ENCODE measurements at regions not wholly inside any gene's neighbourhood (a gene's known extent, or its start where the extent isn't known, plus 50 kb on each side); places are given as distances from the start of the nearest gene placed in this dataset.

DNA sequence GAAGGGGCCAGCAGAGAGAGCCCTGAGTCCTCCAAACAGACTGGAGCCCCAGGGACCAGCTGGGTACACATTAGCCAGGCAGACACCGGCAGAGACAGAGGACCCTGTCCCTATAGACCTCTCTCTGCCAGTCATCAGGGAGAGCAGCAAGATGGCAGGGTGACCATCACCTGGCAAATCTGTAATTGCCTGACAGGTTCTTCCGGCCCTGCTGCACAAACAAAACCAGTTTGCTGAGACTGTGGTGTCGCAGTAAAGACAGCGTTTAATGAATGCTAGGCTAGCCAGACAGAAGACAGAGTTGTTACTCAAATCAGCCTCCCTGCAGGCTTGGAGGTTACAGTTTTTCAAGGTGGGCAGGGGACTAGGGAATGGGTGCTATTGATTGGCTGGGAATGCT, 618.9 kb downstream of the NPHP4 start:
- no peak for TF ChIP-seq CTCF (IDR thresholded peaks at IDR 0.05)
- DNase-seq (no peak), ATAC-seq (no peak)
- Histone ChIP-seq H3K4me1 (ENCODE audit: low read depth) (no peaks in the 10 kb centered on the region), H3K4me3 (no peak overlapping the region), H3K36me3 (ENCODE audit: low read depth) (no peaks in the 10 kb centered on the region), H3K9me3 (peaks cover 3% of the 10 kb centered on the region)
- intact Hi-C loops (cut with DNase I, micrococcal nuclease): no loop called here

DNA sequence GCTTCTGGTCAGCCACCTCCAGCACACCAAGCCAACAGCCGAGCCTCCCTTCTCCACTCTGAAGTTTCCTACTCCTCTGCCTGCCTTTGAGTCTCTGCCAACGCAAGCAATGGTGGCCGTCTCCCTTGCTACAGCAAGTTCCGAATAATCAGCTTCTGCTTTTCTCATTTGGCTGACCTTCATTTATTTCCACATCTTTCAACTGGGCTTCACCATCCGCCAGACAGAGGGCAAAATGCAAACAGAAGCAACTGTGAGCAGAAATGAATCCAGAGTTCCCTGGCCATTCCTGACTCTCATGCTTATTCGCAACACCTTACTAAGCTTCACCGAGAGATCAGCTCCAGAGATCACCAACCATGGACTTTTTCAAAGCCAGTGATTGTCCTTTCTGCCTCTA, 621.0 kb downstream of the NPHP4 start:
- ATAC-seq: no peak
- intact Hi-C loops (cut with DNase I, micrococcal nuclease): no loop called here
- H3K4me3 ChIP-seq: no peak overlapping the region

DNA sequence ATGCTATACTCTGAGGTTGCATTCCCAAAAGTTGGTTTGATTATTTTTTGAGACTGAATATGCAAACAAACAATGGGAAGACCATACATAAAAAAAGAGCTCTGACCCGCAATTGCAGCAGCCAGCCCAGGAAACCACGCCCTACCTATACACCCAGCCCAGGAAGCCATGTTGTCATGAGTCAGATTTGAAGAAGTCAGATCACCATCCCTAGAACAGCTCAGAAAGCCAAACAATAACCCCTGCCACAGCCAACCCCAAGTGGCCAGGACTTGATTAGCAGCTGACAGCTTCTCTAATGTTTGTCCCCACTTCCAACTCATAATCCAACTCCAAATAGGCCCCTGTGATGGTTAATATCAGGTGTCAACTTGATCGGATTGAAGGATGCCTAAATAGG, 621.9 kb downstream of the NPHP4 start:
- intact Hi-C loops (cut with DNase I, micrococcal nuclease): no loop called here
- no peak for DNase-seq
- no peak overlapping the region for H3K4me3 ChIP-seq
- no peak for ATAC-seq
- peaks cover 3% of the 10 kb centered on the region for H3K9me3 ChIP-seq
- H3K4me1 ChIP-seq (ENCODE audit: low read depth): no peaks in the 10 kb centered on the region
- no peaks in the 10 kb centered on the region for H3K36me3 ChIP-seq (ENCODE audit: low read depth)
- no peak for TF ChIP-seq CTCF (IDR thresholded peaks at IDR 0.05)

More for the DNA sequence above, 621.0 kb downstream of the NPHP4 start:
- no peak for TF ChIP-seq CTCF (IDR thresholded peaks at IDR 0.05)
- Histone ChIP-seq H3K9me3 (peaks cover 3% of the 10 kb centered on the region), H3K36me3 (ENCODE audit: low read depth) (no peaks in the 10 kb centered on the region), H3K4me1 (ENCODE audit: low read depth) (no peaks in the 10 kb centered on the region)
- no peak for DNase-seq

GRCh38 chr1:5369223-5369622, 623.0 kb downstream of the NPHP4 start:
- ATAC-seq (no peak), DNase-seq (no peak)
- peaks cover 3% of the 10 kb centered on the region for H3K9me3 ChIP-seq
- no peaks in the 10 kb centered on the region for H3K36me3 ChIP-seq (ENCODE audit: low read depth)
- H3K4me3 ChIP-seq: no peak overlapping the region
- no peaks in the 10 kb centered on the region for H3K4me1 ChIP-seq (ENCODE audit: low read depth)
- TF ChIP-seq CTCF (IDR thresholded peaks at IDR 0.05): no peak
- intact Hi-C loops (cut with DNase I, micrococcal nuclease): no loop called here

DNA sequence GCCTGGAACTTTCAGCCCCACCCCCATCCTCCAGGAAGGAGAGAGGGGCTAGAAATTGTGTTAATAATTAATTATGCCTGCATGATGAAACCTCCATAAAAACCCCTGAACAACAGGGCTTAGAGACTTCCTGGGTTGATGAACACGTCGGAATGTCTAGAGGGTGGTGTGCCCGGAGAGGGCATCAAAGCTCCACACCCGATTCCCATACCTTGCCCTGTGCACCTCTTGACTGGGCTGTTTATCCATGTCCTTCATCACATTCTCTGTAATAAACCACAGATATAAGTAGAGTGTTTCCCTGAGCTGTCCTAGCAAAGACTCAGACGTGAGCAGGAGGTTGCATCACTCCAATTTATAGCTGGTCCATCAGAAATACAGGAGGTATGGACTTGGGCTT, 624.0 kb downstream of the NPHP4 start:
- no peaks in the 10 kb centered on the region for H3K4me1 ChIP-seq (ENCODE audit: low read depth)
- no peak for DNase-seq
- H3K4me3 ChIP-seq: no peak overlapping the region
- intact Hi-C loops (cut with DNase I, micrococcal nuclease): no loop called here
- ATAC-seq: no peak
- TF ChIP-seq CTCF (IDR thresholded peaks at IDR 0.05): no peak
- no peaks in the 10 kb centered on the region for H3K9me3 ChIP-seq
- H3K36me3 ChIP-seq (ENCODE audit: low read depth): no peaks in the 10 kb centered on the region

DNA sequence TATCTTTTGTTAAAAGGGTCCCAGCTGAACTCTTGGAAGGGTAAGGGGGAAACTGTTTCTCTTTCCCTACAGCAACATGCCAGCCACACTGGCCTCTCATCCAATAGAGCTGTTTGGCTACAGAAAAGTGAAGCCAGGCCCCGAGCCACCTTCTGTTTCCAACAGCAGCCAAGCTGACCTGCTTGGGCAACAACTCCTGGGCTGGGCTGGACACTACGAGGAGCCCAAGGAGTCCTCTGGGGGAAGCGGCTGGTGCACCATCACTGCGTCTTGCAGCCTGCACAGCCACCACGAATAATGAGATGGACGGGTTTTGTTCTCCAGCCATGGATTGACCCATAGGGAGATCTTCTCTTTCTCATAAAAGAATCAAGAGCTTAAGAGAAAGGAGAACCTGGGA, 624.9 kb downstream of the NPHP4 start:
- intact Hi-C loops (cut with DNase I, micrococcal nuclease): no loop called here
- Histone ChIP-seq H3K9me3 (no peaks in the 10 kb centered on the region), H3K4me1 (ENCODE audit: low read depth) (no peaks in the 10 kb centered on the region), H3K36me3 (ENCODE audit: low read depth) (no peaks in the 10 kb centered on the region), H3K4me3 (no peak overlapping the region)
- no peak for ATAC-seq
- DNase-seq: no peak
- no peak for TF ChIP-seq CTCF (IDR thresholded peaks at IDR 0.05)

Data from mucosa of descending colon (tissue), 3 donors.